Cardiac fibroblast (primary cell): ENCODE measurements at regions not wholly inside any gene's neighbourhood (a gene's known extent, or its start where the extent isn't known, plus 50 kb on each side); places are given as distances from the start of the nearest gene placed in this dataset.

ENCODE experiments used
- DNase-seq, 2 donors: peaks; one replicate each; pipeline versions ENCODE4 v3.0.0 to v3.0.0-alpha.2; 2010; ENCODE audit warnings: low read depth in 2 of 2
- H3K4me3 ChIP-seq, 2 donors: replicated peaks in 1 of 2; 1 replicate in 1 of 2; 2 replicates in 1 of 2; pipeline ENCODE4 v1.5.1; 2011; ENCODE audit warnings: low read depth in 2 of 2, low read length in 2 of 2, mild to moderate bottlenecking in 2 of 2, moderate library complexity in 1 of 2
- CTCF ChIP-seq: IDR thresholded peaks from one replicate; pipeline ENCODE4 v1.5.1; 2011; ENCODE audit warnings: low read depth, mild to moderate bottlenecking, low read length, inconsistent platforms

GRCh38 chr22:48235744-48236143, 1473.3 kb downstream of the TBC1D22A start:
- no peak overlapping the region for H3K4me3 ChIP-seq
- DNase-seq: no peak
- no peak for TF ChIP-seq CTCF

GRCh38 chr22:48234011-48234410, 1471.6 kb downstream of the TBC1D22A start:
- no peak overlapping the region for H3K4me3 ChIP-seq
- no peak for DNase-seq
- TF ChIP-seq CTCF: no peak

- TF ChIP-seq CTCF: no peak
- no peak overlapping the region for H3K4me3 ChIP-seq
- DNase-seq: no peak
Measured at GRCh38 chr22:48233586-48233985, 1471.1 kb downstream of the TBC1D22A start.

- H3K4me3 ChIP-seq: no peak overlapping the region
- DNase-seq: no peak
- no peak for TF ChIP-seq CTCF
Measured at GRCh38 chr22:48228468-48228867, 1466.0 kb downstream of the TBC1D22A start.

GRCh38 chr22:48227341-48228018, 1465.0 kb downstream of the TBC1D22A start:
- no peak for TF ChIP-seq CTCF
- no peak for DNase-seq
- H3K4me3 ChIP-seq: no peak overlapping the region

- no peak overlapping the region for H3K4me3 ChIP-seq
- TF ChIP-seq CTCF: no peak
- DNase-seq: no peak
Measured at GRCh38 chr22:48226026-48227013, 1463.9 kb downstream of the TBC1D22A start.
